BLaER1 treated with 17β-estradiol and CSF1 and Interleukin-3, amounts not matched to agents 10 nM and 100 nM (cell line): ENCODE measurements at regions not wholly inside any gene's neighbourhood (a gene's known extent, or its start where the extent isn't known, plus 50 kb on each side); places are given as distances from the start of the nearest gene placed in this dataset.

Source experiments
- H3K27ac ChIP-seq, 11 experiments: shearing (Covaris generic); formaldehyde crosslinking; 2 replicates each; pipeline ENCODE4 v1.8.1; 2022
- H3K27me3 ChIP-seq, 11 experiments: shearing (Covaris generic); formaldehyde crosslinking; 2 replicates each; pipeline ENCODE4 v1.8.1; 2022
- H3K36me3 ChIP-seq, 11 experiments: shearing (Covaris generic); formaldehyde crosslinking; 2 replicates each; pipeline ENCODE4 v1.8.1; 2022
- H3K4me1 ChIP-seq, 10 experiments: shearing (Covaris generic); formaldehyde crosslinking; 2 replicates each; pipeline ENCODE4 v1.8.1; 2022
- H3K4me2 ChIP-seq, 11 experiments: shearing (Covaris generic); formaldehyde crosslinking; 2 replicates each; pipeline ENCODE4 v1.8.1; 2022
- H3K4me3 ChIP-seq, 10 experiments: shearing (Covaris generic); formaldehyde crosslinking; 2 replicates each; pipeline ENCODE4 v1.8.1; 2022
- H3K9ac ChIP-seq, 11 experiments: shearing (Covaris generic); formaldehyde crosslinking; 2 replicates each; pipeline ENCODE4 v1.8.1; 2022
- H3K9me3 ChIP-seq, 11 experiments: shearing (Covaris generic); formaldehyde crosslinking; replicated peaks in 1 of 11; 2 replicates each; pipeline ENCODE4 v1.8.1; 2022
- H4K20me1 ChIP-seq, 11 experiments: shearing (Covaris generic); formaldehyde crosslinking; 2 replicates each; pipeline ENCODE4 v1.8.1; 2022
- Cebpa-rat ChIP-seq, 11 experiments: shearing (Covaris generic); IDR thresholded peaks; 2 replicates each; pipeline ENCODE4 v1.8.1; 2022

DNA sequence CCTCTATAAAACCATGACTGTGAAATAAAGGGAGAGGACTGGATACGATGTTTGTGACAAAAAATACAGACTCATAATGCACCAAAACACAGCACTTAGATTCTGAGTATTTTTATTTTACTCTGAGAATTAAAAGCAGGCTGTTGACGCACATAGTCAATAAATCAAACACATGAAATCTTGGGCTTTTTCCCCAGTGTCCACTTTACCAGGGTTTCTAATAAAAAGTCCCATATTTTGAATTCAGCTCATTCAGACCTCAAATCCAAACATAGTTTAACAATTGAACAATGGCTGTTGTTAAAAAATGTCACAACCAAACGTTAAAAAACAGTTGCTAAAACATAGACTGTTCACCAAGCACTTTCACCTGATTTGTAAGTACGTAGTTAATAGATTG, 553.4 kb downstream of the LTN1 start:
- H3K4me1 ChIP-seq, result no peaks in the 10 kb centered on the region
- no peaks in the 10 kb centered on the region for H3K36me3 ChIP-seq
- H3K9me3 ChIP-seq, result no peaks in the 10 kb centered on the region
- H3K27me3 ChIP-seq, result no peaks in the 10 kb centered on the region
- no peak overlapping the region for H3K4me3 ChIP-seq
- TF ChIP-seq Cebpa-rat (IDR thresholded peaks at IDR 0.05), result no peak
- no peaks in the 10 kb centered on the region for H4K20me1 ChIP-seq
- H3K4me2 ChIP-seq, result no peak overlapping the region
- no peak overlapping the region for H3K27ac ChIP-seq
- no peak overlapping the region for H3K9ac ChIP-seq

DNA sequence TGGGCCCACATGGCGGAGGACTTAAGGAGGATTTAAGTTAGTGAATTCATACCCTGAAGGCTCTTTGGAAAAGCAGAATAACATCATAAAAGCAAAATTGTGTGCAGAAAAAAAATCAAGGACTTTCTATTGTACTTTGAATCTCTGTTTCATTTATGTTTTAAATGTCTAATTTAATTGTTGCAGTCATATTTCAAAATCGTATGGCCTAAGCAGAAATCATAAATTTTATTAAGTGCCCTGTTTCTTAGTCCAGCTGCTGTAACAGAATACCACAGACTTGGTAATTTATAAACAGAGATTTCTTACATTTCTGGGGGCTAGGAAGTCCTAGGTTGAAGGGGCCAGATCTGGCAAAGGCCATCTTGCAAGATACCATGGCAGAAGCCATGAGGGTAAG, 555.6 kb downstream of the LTN1 start:
- H3K27ac ChIP-seq, result no peak overlapping the region
- TF ChIP-seq Cebpa-rat (IDR thresholded peaks at IDR 0.05), result no peak
- H3K9ac ChIP-seq, result no peak overlapping the region
- H3K36me3 ChIP-seq, result no peaks in the 10 kb centered on the region
- no peak overlapping the region for H3K4me3 ChIP-seq
- no peaks in the 10 kb centered on the region for H3K27me3 ChIP-seq
- H3K4me2 ChIP-seq, result no peak overlapping the region
- H4K20me1 ChIP-seq, result no peaks in the 10 kb centered on the region
- H3K9me3 ChIP-seq, result no peaks in the 10 kb centered on the region
- no peaks in the 10 kb centered on the region for H3K4me1 ChIP-seq

DNA sequence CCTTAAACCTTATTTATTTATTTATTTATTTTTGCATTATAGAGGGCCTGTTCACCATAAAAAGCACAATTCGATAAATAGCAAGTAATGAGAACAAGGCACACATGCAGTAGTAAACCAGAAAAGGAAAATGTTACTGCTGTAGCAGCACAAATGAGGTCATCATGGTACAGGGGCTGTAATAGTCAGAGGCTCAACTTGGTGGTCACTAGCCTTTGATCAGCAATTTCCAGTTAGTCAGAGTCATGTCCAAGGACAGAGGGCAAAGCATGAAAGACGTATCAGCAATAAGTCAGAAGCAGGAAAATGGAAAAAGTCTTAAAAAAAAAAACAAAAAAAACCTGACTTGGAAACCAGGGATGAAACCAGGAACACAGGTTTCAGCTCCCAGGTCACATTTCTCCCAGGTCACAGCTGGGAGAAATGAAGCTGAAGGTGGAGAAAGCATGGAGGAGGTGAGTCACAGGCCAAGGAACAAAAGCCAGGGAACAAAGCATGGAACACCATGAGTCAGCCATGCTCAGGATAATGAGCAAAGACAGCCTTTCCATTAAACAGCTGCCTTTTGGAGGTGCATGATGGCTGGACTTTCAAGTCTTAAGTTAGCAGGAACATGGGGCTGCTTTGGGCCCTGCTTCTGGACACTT, 556.3 kb downstream of the LTN1 start:
- H3K4me1 ChIP-seq, result no peaks in the 10 kb centered on the region
- no peak for TF ChIP-seq Cebpa-rat (IDR thresholded peaks at IDR 0.05)
- H3K27me3 ChIP-seq, result no peaks in the 10 kb centered on the region

DNA sequence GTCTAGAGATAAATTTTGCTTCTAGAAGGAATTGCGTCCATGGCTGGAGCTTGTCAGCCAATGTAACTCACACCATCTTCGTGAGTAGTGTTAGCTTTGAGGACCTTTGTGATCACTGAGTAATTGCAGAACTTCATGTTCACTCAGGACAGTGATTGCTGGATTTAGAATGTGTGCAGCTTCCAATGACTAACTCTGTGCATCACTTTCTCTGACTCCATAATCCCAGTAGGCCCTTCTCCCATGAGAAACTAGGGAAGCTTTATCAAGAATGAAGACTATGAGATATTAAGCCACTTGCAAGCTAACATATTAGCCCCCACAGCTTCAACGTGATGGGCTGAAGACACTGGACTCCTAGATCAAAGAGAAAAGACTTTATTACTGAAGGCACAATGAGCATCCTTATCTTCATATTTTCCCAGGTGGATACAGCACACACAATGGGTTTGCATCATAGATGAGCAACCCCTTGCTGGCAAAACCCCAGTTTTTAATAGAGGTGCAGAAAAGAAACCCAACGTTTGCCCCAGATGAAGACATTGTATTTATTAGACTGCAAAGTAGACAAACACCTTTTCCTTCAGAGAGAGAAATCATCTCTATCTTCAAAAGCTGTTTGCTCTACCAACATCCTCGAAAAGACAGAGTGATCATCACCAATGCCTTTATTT, 561.0 kb downstream of the LTN1 start:
- Histone ChIP-seq H3K4me3 (no peak overlapping the region), H3K4me1 (no peaks in the 10 kb centered on the region), H3K36me3 (no peaks in the 10 kb centered on the region), H4K20me1 (no peaks in the 10 kb centered on the region), H3K9me3 (peaks cover 9 to 16% (median 12%) of the 10 kb centered on the region in 11 experiments; a peak in 18 of 22 replicates), H3K27ac (no peak overlapping the region), H3K27me3 (no peaks in the 10 kb centered on the region), H3K4me2 (no peak overlapping the region), H3K9ac (no peak overlapping the region)
- no peak for TF ChIP-seq Cebpa-rat (IDR thresholded peaks at IDR 0.05)

More for the DNA sequence above, 556.3 kb downstream of the LTN1 start:
- no peaks in the 10 kb centered on the region for H4K20me1 ChIP-seq
- H3K36me3 ChIP-seq, result no peaks in the 10 kb centered on the region
- H3K27ac ChIP-seq, result no peak overlapping the region
- no peak overlapping the region for H3K4me3 ChIP-seq
- no peak overlapping the region for H3K9ac ChIP-seq
- no peaks in the 10 kb centered on the region for H3K9me3 ChIP-seq
- no peak overlapping the region for H3K4me2 ChIP-seq

DNA sequence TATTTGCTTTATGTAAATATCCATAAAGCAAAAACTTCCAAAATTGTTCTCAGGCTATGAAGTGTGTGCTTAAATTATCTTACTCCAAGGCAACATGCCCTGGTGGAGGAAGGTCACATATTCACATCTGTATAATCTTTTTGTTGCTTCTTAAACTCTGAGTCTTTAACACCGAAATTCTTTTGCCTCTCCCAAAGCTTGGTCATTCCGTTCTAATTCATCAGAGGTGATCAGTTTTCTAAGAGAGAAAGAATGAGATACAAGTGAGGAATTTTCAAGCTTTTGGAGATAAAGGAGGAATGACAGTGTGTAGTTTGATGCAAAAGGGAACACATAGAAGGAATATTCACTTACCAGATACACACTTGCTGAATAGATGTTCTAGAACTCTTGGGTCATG, 561.7 kb downstream of the LTN1 start:
- no peak overlapping the region for H3K9ac ChIP-seq
- no peak overlapping the region for H3K4me2 ChIP-seq
- no peaks in the 10 kb centered on the region for H3K36me3 ChIP-seq
- H3K27me3 ChIP-seq, result no peaks in the 10 kb centered on the region
- H4K20me1 ChIP-seq, result no peaks in the 10 kb centered on the region
- no peaks in the 10 kb centered on the region for H3K4me1 ChIP-seq
- peaks cover 9 to 16% (median 12%) of the 10 kb centered on the region in 11 experiments; a peak in 18 of 22 replicates for H3K9me3 ChIP-seq
- no peak overlapping the region for H3K27ac ChIP-seq
- H3K4me3 ChIP-seq, result no peak overlapping the region
- TF ChIP-seq Cebpa-rat (IDR thresholded peaks at IDR 0.05), result no peak

DNA sequence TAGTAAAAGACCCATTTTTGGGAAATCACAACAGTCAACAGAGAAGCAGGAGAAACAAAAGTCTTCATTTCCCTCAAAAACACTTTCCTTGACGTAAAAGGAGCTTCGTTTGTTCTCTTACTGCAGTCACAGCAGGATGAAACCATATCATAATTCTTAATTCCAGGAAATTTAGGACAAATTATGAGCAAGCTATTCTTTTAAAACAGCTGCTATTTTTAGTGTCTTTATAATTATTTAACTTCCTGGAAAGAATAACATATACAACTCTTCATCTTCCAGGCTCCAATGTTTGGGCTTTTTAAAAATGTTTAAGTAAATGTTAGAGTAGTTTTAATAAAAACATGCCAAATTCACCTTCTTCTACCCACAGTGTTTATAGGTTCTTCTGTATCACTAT, 563.5 kb downstream of the LTN1 start:
- no peak overlapping the region for H3K27ac ChIP-seq
- H3K9ac ChIP-seq, result no peak overlapping the region
- no peaks in the 10 kb centered on the region for H3K27me3 ChIP-seq
- no peaks in the 10 kb centered on the region for H3K4me1 ChIP-seq
- TF ChIP-seq Cebpa-rat (IDR thresholded peaks at IDR 0.05), result no peak
- H3K4me3 ChIP-seq, result no peak overlapping the region
- H3K4me2 ChIP-seq, result no peak overlapping the region
- H4K20me1 ChIP-seq, result no peaks in the 10 kb centered on the region
- H3K36me3 ChIP-seq, result no peaks in the 10 kb centered on the region
- peaks cover 9 to 16% (median 12%) of the 10 kb centered on the region in 11 experiments; a peak in 18 of 22 replicates for H3K9me3 ChIP-seq

DNA sequence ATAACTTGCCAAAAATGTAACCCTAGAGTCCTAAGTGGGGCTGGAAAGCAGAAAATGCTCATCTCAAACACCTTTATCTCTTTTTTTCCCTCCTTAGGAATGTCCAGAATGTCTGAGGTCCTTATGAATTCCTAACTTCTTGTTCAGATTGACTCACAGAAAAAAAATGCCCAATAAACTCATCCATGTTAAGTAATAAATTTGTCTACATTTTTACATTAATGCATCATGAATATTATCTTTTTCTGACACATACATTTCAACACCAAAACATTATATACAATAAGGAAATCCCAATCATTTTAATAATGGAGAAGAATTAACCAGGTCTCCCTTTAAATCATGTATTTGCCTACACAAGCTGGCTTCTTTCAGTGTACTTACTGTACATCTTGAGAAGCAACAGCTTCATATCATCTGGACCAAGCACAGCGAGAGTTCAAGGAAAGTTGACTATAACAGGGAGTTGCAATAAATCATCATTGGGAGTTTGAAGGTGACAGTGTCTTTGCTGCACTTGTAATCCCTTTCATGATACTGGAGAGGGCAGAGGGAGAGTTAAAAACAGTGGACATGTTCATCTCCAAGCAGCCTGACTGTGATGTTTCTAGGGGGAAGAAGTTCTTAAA, 565.2 kb downstream of the LTN1 start:
- Histone ChIP-seq H3K9me3 (peaks cover 9 to 16% (median 12%) of the 10 kb centered on the region in 11 experiments; a peak in 18 of 22 replicates), H3K36me3 (no peaks in the 10 kb centered on the region), H3K4me2 (no peak overlapping the region), H3K4me1 (no peaks in the 10 kb centered on the region), H3K4me3 (no peak overlapping the region), H3K9ac (no peak overlapping the region), H3K27ac (no peak overlapping the region), H4K20me1 (no peaks in the 10 kb centered on the region), H3K27me3 (no peaks in the 10 kb centered on the region)
- no peak for TF ChIP-seq Cebpa-rat (IDR thresholded peaks at IDR 0.05)

DNA sequence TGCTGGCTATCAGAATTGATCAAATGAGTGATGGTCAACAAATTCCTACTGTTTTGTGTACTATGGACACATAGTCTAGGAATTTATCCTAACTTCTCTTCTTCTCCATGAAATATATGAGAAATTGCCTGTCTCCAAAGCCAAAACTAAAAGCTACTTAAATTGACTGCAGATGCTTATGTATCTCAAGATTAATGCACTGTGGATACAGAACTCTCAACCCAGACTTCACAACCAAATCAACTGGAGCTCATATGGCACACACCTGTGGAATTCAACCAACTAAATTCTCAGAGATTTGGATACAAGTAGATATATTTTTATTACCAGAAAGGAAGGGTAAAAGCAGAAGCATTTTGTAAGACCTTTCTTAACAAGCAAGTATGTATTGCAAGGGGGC, 566.1 kb downstream of the LTN1 start:
- H3K4me2 ChIP-seq, result no peak overlapping the region
- no peaks in the 10 kb centered on the region for H4K20me1 ChIP-seq
- no peak overlapping the region for H3K27ac ChIP-seq
- no peaks in the 10 kb centered on the region for H3K36me3 ChIP-seq
- TF ChIP-seq Cebpa-rat (IDR thresholded peaks at IDR 0.05), result no peak
- H3K27me3 ChIP-seq, result no peaks in the 10 kb centered on the region
- no peak overlapping the region for H3K9ac ChIP-seq
- no peak overlapping the region for H3K4me3 ChIP-seq
- peaks cover 9 to 16% (median 12%) of the 10 kb centered on the region in 11 experiments; a peak in 18 of 22 replicates for H3K9me3 ChIP-seq
- H3K4me1 ChIP-seq, result no peaks in the 10 kb centered on the region

DNA sequence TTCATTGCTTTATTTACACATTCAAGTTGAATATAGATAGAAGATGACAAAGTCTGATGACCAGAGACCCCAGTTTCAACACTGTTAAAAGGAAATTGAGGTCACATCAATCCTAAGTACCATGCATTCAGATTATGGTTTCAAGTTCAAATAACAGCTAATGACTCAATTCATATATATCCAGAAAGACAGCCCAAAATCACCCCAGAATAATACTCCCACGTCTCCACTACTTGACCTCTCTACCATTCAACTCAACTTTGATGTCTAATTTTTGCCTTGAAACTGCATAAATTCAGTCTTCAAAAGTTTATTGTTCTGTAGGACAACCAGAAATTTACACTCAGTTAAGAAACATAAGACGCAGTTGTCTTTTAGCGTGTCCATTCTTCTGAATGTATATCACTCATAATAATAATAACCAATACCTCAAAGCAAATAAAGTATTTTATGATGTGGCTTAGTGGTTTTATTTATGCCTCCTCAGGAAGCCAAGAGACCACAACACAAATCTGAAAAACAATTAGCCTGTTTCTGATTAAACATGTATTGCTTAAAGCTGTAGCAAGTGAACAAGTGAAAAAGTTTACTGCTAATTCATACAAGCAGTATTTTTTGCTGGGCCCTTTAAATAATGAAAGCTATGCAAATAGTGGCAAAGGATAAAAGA, 569.0 kb downstream of the LTN1 start:
- Histone ChIP-seq H3K4me3 (no peak overlapping the region), H3K4me2 (no peak overlapping the region), H3K4me1 (no peaks in the 10 kb centered on the region), H3K9ac (no peak overlapping the region), H3K27me3 (no peaks in the 10 kb centered on the region), H4K20me1 (no peaks in the 10 kb centered on the region), H3K36me3 (no peaks in the 10 kb centered on the region), H3K9me3 (peaks cover 6 to 11% (median 8%) of the 10 kb centered on the region in 11 experiments; a peak in 18 of 22 replicates), H3K27ac (no peak overlapping the region)
- no peak for TF ChIP-seq Cebpa-rat (IDR thresholded peaks at IDR 0.05)
